Spinal cord (tissue), 9 donors: ENCODE measurements at regions not wholly inside any gene's neighbourhood (a gene's known extent, or its start where the extent isn't known, plus 50 kb on each side); places are given as distances from the start of the nearest gene placed in this dataset.

Experiments
- DNase-seq, 6 donors: peaks; one replicate each; pipeline versions ENCODE4 v3.0.0 to v3.0.0-alpha.2; 2013 to 2015; ENCODE audit warnings: low spot score in 6 of 6, low read depth in 4 of 6
- H3K27ac ChIP-seq: one replicate; pipeline ENCODE4 v1.5.1; 2013; ENCODE audit warnings: low read depth, low read length, control low read depth
- H3K27me3 ChIP-seq: one replicate; pipeline ENCODE4 v1.6.1; 2013; ENCODE audit warnings: low read length; ENCODE audit not compliant: control insufficient read depth, insufficient read depth
- H3K36me3 ChIP-seq: one replicate; pipeline ENCODE4 v1.6.1; 2013; ENCODE audit warnings: low read length; ENCODE audit not compliant: control insufficient read depth, insufficient read depth
- H3K4me1 ChIP-seq: one replicate; pipeline ENCODE4 v1.6.1; 2013; ENCODE audit warnings: low read length; ENCODE audit not compliant: control insufficient read depth, insufficient read depth
- H3K4me3 ChIP-seq: one replicate; pipeline ENCODE4 v1.5.1; 2013; ENCODE audit warnings: low read depth, low read length, control low read depth
- H3K9me3 ChIP-seq: one replicate; pipeline ENCODE4 v1.6.1; 2013; ENCODE audit warnings: low read length; ENCODE audit not compliant: control insufficient read depth, insufficient read depth
- WGBS: methylation state at CpG from one replicate; pipeline ENCODE4 v1.1.5; 2013; ENCODE audit warnings: missing lambda C conversion rate; ENCODE audit not compliant: insufficient coverage; 5-methylcytosine and 5-hydroxymethylcytosine counted together
- donor health status: healthy.

DNA sequence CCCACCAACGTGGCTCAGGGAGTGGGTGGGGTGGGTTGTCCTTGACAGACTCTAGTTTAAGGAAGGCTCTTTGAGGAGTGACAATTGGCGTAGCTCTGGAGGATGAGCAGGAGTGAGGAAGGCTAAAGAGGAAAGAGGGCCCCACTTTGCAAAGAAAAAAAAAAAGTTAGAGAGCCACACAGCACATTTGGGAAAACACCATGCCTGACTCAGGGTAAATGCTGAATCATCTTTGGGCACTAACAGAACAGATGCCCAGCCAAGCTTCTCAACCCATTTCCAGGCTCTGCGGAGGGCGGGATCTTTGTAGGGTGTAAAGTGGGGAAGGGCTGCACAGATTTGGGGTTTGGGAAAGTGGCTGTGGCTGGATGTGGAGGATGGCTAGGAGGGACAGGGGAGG lies 179.1 kb upstream of the RGMA start:
- H3K27me3 ChIP-seq, result no peaks in the 10 kb centered on the region
- H3K27ac ChIP-seq, result no peak overlapping the region
- 89% methylated on average over 1 of the region's 4 CpGs for WGBS
- H3K36me3 ChIP-seq, result peaks cover 4% of the 10 kb centered on the region
- H3K9me3 ChIP-seq, result no peaks in the 10 kb centered on the region
- H3K4me3 ChIP-seq, result no peak overlapping the region
- H3K4me1 ChIP-seq, result peaks cover 8% of the 10 kb centered on the region
- DNase-seq, result no peak

DNA sequence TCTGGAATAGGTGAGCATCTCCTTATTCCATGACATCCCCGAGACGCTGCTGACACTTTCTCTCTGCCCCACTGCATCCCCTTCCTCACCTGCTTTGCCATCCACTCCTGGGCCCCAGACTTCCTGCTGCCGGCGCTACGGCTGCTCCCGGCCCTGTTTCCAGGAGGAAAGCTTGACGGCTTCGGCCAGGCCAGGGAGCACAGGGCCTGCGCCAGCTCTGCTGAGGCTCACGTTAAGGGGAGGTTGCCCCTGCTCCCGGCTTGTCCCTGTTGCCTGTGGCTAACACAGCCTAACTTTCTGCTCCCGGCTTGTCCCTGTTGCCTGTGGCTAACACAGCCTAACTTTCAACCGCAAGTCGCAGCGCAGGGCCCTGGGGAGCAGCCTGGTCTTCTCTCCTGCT lies 177.3 kb upstream of the RGMA start:
- WGBS, result 82% methylated on average over 12 of the region's 15 CpGs
- Histone ChIP-seq H3K27me3 (no peaks in the 10 kb centered on the region), H3K27ac (no peak overlapping the region), H3K4me3 (no peak overlapping the region), H3K36me3 (peaks cover 4% of the 10 kb centered on the region), H3K4me1 (peaks cover 7% of the 10 kb centered on the region), H3K9me3 (no peaks in the 10 kb centered on the region)
- DNase-seq, result no peak

DNA sequence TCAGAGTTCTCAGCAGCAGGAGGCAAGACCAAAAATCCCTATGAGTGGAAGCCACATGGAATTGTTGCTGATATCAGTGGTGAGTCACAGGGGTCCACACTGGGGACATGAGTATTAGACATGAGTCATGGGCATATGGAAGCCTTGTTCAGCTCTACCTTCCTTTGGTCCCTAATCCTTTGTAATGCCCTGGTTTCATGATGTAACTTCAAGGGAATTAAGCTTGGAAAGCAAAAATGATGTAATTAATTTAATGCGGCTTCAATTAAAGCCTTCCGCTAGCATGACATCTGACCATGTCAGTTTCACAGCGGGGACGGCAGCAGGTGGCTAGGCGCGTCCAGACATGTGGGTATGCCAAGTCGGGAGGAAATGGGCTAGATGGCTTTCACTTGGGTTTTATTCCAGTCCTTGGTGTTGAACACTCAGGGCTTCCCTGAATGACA lies 176.1 kb upstream of the RGMA start:
- Histone ChIP-seq H3K36me3 (peaks cover 4% of the 10 kb centered on the region), H3K4me1 (no peaks in the 10 kb centered on the region), H3K27me3 (no peaks in the 10 kb centered on the region), H3K4me3 (no peak overlapping the region), H3K27ac (no peak overlapping the region), H3K9me3 (no peaks in the 10 kb centered on the region)
- DNase-seq, result no peak
- WGBS, result 95% methylated on average over 5 of the region's 7 CpGs

DNA sequence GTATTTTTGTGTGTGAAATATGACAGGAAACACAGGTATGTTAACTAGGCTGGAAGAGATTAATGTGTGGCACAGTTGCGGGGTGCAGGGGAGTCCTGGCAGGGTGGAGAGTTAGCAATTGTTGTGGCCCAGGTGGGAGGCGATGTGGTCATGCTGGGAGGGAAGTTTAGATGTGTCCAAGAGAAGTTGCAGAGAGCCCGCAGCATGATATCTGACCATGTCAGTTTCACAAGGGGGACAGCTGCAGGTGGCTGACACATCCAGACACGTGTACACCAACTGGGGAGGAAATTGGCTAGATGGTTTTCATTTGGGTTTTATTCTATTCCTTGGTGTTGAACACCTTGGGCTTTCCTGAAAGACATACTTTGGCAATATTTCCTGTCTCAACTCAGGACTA lies 172.8 kb upstream of the RGMA start:
- Histone ChIP-seq H3K4me1 (no peaks in the 10 kb centered on the region), H3K4me3 (no peak overlapping the region), H3K9me3 (no peaks in the 10 kb centered on the region), H3K36me3 (peaks cover 4% of the 10 kb centered on the region), H3K27ac (no peak overlapping the region), H3K27me3 (no peaks in the 10 kb centered on the region)
- WGBS, result 85% methylated on average over 4 of the region's 4 CpGs
- DNase-seq, result no peak

DNA sequence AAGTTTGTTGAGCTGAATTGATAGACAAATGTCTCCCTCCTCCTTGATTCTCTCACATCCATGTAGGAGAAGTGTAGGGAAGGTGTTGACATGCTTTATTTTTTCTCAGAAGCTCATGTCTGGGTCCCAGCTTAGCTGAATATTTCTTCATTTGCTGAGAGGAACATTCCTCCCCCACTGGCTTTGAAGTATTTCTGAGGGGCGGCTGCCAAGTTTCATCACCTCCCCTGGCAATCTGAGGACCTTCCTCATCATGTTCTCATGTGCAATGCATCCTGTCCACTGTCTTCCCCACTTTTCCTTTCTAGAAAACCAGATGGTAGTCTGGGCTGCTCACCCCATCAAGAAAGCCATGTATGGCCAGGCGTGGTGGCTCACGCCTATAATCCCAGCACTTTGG lies 168.9 kb upstream of the RGMA start:
- H3K4me3 ChIP-seq, result no peak overlapping the region
- no peaks in the 10 kb centered on the region for H3K9me3 ChIP-seq
- WGBS, result 96% methylated on average over 2 of the region's 3 CpGs
- H3K36me3 ChIP-seq, result no peaks in the 10 kb centered on the region
- DNase-seq, result no peak
- no peaks in the 10 kb centered on the region for H3K4me1 ChIP-seq
- no peak overlapping the region for H3K27ac ChIP-seq
- H3K27me3 ChIP-seq, result no peaks in the 10 kb centered on the region

DNA sequence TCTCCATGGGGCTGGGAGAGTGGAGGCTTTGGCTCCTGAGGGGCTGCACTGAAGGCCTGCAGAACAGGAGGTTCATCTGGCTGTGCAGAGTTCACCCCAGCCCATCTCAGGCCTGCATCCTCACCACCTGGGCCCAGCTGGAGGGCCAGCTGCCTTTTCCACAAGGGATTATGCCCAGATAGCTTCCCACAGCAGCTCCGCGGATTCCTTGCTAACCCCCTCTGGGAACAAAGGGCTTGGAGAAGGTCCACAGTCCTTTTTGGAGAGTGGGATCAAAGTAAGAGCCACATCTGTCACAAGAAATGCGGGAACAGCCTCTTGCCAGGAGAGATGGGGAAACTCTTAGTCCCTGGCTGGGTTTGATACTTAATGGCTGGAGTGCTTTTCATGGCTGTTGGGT lies 164.7 kb upstream of the RGMA start:
- DNase-seq, result no peak
- H3K27ac ChIP-seq, result no peak overlapping the region
- H3K9me3 ChIP-seq, result no peaks in the 10 kb centered on the region
- no peaks in the 10 kb centered on the region for H3K27me3 ChIP-seq
- WGBS, result 85% methylated on average over 2 of the region's 3 CpGs
- H3K4me3 ChIP-seq, result no peak overlapping the region
- no peaks in the 10 kb centered on the region for H3K36me3 ChIP-seq
- H3K4me1 ChIP-seq, result no peaks in the 10 kb centered on the region

DNA sequence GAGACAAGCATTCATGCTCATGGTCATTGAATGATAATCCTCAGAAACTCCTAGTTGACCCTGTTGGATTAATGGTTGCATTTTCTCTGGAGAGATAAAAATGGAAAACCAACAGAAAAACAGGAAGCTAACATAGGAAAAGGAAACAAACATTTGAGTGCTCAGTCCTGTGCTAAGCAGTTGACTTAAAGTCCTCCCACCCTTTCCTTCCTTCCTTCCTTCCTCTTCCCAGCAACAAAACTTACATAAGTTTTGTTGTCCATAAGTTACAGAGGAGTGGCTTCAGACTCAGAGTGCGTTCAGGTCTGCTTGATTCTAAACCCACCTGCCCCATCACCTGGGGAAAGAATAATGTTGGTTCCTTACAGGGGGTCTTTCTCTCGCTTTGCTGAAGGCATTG lies 163.8 kb upstream of the RGMA start:
- WGBS, result no CpG with 5 or more reads among the region's 2 CpGs
- no peaks in the 10 kb centered on the region for H3K9me3 ChIP-seq
- no peaks in the 10 kb centered on the region for H3K36me3 ChIP-seq
- H3K4me1 ChIP-seq, result no peaks in the 10 kb centered on the region
- no peak overlapping the region for H3K27ac ChIP-seq
- no peak overlapping the region for H3K4me3 ChIP-seq
- DNase-seq, result no peak
- H3K27me3 ChIP-seq, result no peaks in the 10 kb centered on the region

DNA sequence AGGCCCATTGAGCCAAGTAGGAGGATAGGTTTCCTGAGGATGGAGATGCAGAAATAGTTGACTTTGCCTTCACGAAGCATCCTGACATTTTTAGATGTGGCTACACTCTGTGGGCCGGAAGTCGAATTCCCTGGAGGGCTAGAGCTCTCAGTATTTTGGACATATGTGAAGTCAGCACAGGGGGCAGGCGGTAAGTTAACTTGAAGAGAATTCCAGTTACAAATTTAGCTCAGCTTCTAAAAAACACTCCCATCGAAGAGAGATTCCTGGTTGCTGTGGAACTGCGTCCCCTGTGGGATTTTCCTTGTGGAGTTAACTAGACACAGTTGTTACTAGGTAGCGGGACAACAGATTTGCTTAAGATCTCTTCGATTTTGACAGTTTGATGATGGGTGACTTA lies 161.9 kb upstream of the RGMA start:
- no peaks in the 10 kb centered on the region for H3K27me3 ChIP-seq
- no peak overlapping the region for H3K4me3 ChIP-seq
- peak in 1 of 6 donors; percentile 17 for DNase-seq
- H3K36me3 ChIP-seq, result no peaks in the 10 kb centered on the region
- peaks cover 13% of the 10 kb centered on the region for H3K4me1 ChIP-seq
- 88% methylated on average over 4 of the region's 8 CpGs for WGBS
- no peaks in the 10 kb centered on the region for H3K9me3 ChIP-seq
- H3K27ac ChIP-seq, result no peak overlapping the region

DNA sequence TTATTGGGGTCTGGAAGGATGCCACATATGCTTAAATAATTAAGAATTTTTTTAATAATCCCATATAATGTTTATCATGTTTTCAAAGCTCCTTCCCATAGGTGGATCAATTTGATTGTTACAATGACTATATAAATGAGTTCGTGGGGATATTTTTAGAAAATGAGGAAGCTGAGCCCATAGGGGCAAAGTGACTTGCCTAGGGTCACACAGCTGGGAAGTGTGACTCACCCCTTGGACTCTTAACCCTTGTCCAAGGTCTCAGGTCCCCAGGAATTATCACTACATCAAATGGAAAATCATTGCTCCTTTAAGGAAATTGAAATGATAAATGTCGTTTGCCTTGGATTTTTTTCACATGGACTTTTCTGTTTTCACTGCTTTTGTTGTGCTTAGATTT lies 161.2 kb upstream of the RGMA start:
- H3K9me3 ChIP-seq, result no peaks in the 10 kb centered on the region
- H3K27me3 ChIP-seq, result no peaks in the 10 kb centered on the region
- WGBS, result no CpG with 5 or more reads among the region's 2 CpGs
- no peak overlapping the region for H3K27ac ChIP-seq
- H3K4me3 ChIP-seq, result no peak overlapping the region
- no peaks in the 10 kb centered on the region for H3K36me3 ChIP-seq
- peaks cover 19% of the 10 kb centered on the region for H3K4me1 ChIP-seq
- no peak for DNase-seq

DNA sequence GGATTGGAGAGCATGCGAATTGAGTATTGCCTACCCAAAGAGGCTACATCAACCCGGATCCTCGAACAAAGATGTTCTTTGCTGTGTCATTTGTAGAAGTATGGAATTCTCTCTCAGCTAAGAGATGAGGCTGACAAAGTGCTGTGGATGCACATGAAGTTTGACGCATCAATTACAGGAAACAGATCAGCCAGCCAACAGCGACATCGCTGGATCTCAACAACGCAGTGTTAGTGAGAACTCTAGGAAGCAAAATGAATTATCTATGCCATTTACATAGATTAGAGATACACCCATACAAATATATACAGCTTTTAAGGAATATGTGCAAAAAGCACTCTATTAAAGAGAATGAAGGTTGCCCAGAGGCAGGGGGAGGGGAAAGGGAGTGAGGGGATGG lies 160.6 kb upstream of the RGMA start:
- Histone ChIP-seq H3K36me3 (no peaks in the 10 kb centered on the region), H3K4me3 (no peak overlapping the region), H3K27ac (no peak overlapping the region), H3K9me3 (no peaks in the 10 kb centered on the region), H3K4me1 (peaks cover 23% of the 10 kb centered on the region), H3K27me3 (no peaks in the 10 kb centered on the region)
- peak in 2 of 6 donors; percentile 50 to 52 for DNase-seq
- no CpG with 5 or more reads among the region's 7 CpGs for WGBS
